ENCODE measurements at regions not wholly inside any gene's neighbourhood (a gene's known extent, or its start where the extent isn't known, plus 50 kb on each side); places are given as distances from the start of the nearest gene placed in this dataset.

- TF ChIP-seq EZH2phosphoT487 (IDR thresholded peaks at IDR 0.05; ENCODE audit: borderline replicate concordance, low read depth, low read length) = no peak
- TF ChIP-seq, protein P1, sequence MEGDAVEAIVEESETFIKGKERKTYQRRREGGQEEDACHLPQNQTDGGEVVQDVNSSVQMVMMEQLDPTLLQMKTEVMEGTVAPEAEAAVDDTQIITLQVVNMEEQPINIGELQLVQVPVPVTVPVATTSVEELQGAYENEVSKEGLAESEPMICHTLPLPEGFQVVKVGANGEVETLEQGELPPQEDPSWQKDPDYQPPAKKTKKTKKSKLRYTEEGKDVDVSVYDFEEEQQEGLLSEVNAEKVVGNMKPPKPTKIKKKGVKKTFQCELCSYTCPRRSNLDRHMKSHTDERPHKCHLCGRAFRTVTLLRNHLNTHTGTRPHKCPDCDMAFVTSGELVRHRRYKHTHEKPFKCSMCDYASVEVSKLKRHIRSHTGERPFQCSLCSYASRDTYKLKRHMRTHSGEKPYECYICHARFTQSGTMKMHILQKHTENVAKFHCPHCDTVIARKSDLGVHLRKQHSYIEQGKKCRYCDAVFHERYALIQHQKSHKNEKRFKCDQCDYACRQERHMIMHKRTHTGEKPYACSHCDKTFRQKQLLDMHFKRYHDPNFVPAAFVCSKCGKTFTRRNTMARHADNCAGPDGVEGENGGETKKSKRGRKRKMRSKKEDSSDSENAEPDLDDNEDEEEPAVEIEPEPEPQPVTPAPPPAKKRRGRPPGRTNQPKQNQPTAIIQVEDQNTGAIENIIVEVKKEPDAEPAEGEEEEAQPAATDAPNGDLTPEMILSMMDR (conservative IDR thresholded peaks at IDR 0.05; ENCODE audit: low read length) = no peak
Observed at GRCh38 chr3:170766253-170766652, 103.7 kb downstream of the RPL22L1 start.

Measured in OCI-LY7 (cell line).